Smooth muscle cell (in vitro differentiated cells): ENCODE measurements at regions not wholly inside any gene's neighbourhood (a gene's known extent, or its start where the extent isn't known, plus 50 kb on each side); places are given as distances from the start of the nearest gene placed in this dataset.

Experiments
- DNase-seq: peaks from one replicate; lab custom pipeline; 2025; ENCODE audit not compliant: unreplicated experiment; lab: John Stamatoyannopoulos, UW
- H2AFZ ChIP-seq: fragments of 200-600 bp; sonication (generic); 2 replicates; pipeline ENCODE4 v1.6.0; 2016; ENCODE audit warnings: antibody characterized with exemption, low read depth, mild to moderate bottlenecking
- H3F3A ChIP-seq: fragments of 200-600 bp; sonication (generic); 2 replicates; pipeline ENCODE4 v1.6.0; 2017; ENCODE audit warnings: antibody characterized with exemption, low read depth
- H3K27ac ChIP-seq: fragments of 200-600 bp; sonication (generic); 2 replicates; pipeline ENCODE4 v1.5.1; 2016; ENCODE audit warnings: low read depth, mild to moderate bottlenecking
- H3K27me3 ChIP-seq: fragments of 200-600 bp; sonication (generic); 2 replicates; pipeline ENCODE4 v1.6.1; 2016; ENCODE audit warnings: low read depth, mild to moderate bottlenecking
- H3K36me3 ChIP-seq: fragments of 200-600 bp; sonication (generic); 2 replicates; pipeline ENCODE4 v1.5.1; 2016; ENCODE audit warnings: low read depth
- H3K4me1 ChIP-seq: fragments of 200-600 bp; sonication (generic); 2 replicates; pipeline ENCODE4 v1.5.1; 2016; ENCODE audit warnings: low read depth
- H3K4me2 ChIP-seq: fragments of 200-600 bp; sonication (generic); 2 replicates; pipeline ENCODE4 v1.6.0; 2016; ENCODE audit warnings: mild to moderate bottlenecking
- H3K4me3 ChIP-seq: fragments of 200-600 bp; sonication (generic); 2 replicates; pipeline ENCODE4 v1.5.1; 2016; ENCODE audit warnings: mild to moderate bottlenecking
- H3K79me2 ChIP-seq: fragments of 200-600 bp; sonication (generic); 2 replicates; pipeline ENCODE4 v1.6.0; 2016; ENCODE audit warnings: low read depth, mild to moderate bottlenecking
- H3K9ac ChIP-seq: fragments of 200-600 bp; sonication (generic); 2 replicates; pipeline ENCODE4 v1.6.0; 2016; ENCODE audit warnings: low read depth
- H3K9me3 ChIP-seq: fragments of 200-600 bp; sonication (generic); replicated peaks from 2 replicates; pipeline ENCODE4 v1.5.1; 2016; ENCODE audit warnings: low read depth
- H4K20me1 ChIP-seq: fragments of 200-600 bp; sonication (generic); 2 replicates; pipeline ENCODE4 v1.6.0; 2016; ENCODE audit warnings: low read depth
- WGBS: methylation state at CpG from one replicate; pipeline ENCODE4 v1.1.7; 2016; ENCODE audit warnings: low lambda C conversion rate; 5-methylcytosine and 5-hydroxymethylcytosine counted together
- TF ChIP-seq, protein P1 (sequence below): fragments of 200-600 bp; sonication (generic); IDR thresholded peaks from 2 replicates; pipeline ENCODE4 v1.5.1; 2017; ENCODE audit warnings: borderline replicate concordance, mild to moderate bottlenecking, antibody characterized with exemption; ENCODE audit not compliant: insufficient read depth, poor library complexity, severe bottlenecking

DNA sequence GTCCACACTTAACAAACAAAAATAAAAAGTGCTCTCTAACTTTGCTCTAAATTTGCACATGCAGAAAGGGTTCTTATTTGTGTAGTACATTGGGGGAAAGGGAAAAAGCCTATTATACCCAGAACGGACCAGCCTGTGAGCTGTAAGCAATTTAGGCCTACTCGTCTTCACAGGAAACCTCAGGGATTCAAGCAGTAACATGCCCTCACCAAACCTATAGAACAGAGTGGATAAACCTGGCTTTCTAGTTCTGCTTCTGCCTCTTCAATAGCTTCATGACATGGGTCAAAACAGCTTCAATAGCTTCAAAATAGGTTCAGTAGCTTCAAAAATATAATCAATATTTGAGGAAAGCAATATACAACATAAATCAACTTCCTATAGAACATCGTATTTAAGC, 163.7 kb downstream of the ARL4A start:
- Histone ChIP-seq H3K4me2 (no peak overlapping the region), H3K27ac (peak overlapping the region; percentile 31)

GRCh38 chr7:12851841-12852240, 164.4 kb downstream of the ARL4A start:
- H3F3A ChIP-seq, result no peaks in the 10 kb centered on the region
- TF ChIP-seq, protein P1, sequence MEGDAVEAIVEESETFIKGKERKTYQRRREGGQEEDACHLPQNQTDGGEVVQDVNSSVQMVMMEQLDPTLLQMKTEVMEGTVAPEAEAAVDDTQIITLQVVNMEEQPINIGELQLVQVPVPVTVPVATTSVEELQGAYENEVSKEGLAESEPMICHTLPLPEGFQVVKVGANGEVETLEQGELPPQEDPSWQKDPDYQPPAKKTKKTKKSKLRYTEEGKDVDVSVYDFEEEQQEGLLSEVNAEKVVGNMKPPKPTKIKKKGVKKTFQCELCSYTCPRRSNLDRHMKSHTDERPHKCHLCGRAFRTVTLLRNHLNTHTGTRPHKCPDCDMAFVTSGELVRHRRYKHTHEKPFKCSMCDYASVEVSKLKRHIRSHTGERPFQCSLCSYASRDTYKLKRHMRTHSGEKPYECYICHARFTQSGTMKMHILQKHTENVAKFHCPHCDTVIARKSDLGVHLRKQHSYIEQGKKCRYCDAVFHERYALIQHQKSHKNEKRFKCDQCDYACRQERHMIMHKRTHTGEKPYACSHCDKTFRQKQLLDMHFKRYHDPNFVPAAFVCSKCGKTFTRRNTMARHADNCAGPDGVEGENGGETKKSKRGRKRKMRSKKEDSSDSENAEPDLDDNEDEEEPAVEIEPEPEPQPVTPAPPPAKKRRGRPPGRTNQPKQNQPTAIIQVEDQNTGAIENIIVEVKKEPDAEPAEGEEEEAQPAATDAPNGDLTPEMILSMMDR, result no peak
- H3K9ac ChIP-seq, result no peak overlapping the region
- no peak overlapping the region for H3K27ac ChIP-seq
- no peak overlapping the region for H3K4me2 ChIP-seq
- no peak overlapping the region for H3K4me3 ChIP-seq
- no peaks in the 10 kb centered on the region for H3K27me3 ChIP-seq
- H3K79me2 ChIP-seq, result no peaks in the 10 kb centered on the region
- no peak for DNase-seq
- H4K20me1 ChIP-seq, result no peaks in the 10 kb centered on the region
- no peaks in the 10 kb centered on the region for H3K9me3 ChIP-seq
- H2AFZ ChIP-seq, result no peak overlapping the region
- no peaks in the 10 kb centered on the region for H3K36me3 ChIP-seq
- no peaks in the 10 kb centered on the region for H3K4me1 ChIP-seq
- WGBS, result 97% methylated on average over 3 of the region's 3 CpGs

More for the DNA sequence above, 163.7 kb downstream of the ARL4A start:
- TF ChIP-seq, protein P1, result no peak
- WGBS, result 68% methylated on average over 3 of the region's 3 CpGs
- no peaks in the 10 kb centered on the region for H4K20me1 ChIP-seq
- H3K36me3 ChIP-seq, result no peaks in the 10 kb centered on the region
- peak overlapping the region; percentile 66 for H2AFZ ChIP-seq
- no peaks in the 10 kb centered on the region for H3K4me1 ChIP-seq
- no peaks in the 10 kb centered on the region for H3F3A ChIP-seq
- no peaks in the 10 kb centered on the region for H3K79me2 ChIP-seq
- no peak overlapping the region for H3K9ac ChIP-seq
- H3K9me3 ChIP-seq, result no peaks in the 10 kb centered on the region
- H3K27me3 ChIP-seq, result no peaks in the 10 kb centered on the region
- H3K4me3 ChIP-seq, result no peak overlapping the region
- no peak for DNase-seq

DNA sequence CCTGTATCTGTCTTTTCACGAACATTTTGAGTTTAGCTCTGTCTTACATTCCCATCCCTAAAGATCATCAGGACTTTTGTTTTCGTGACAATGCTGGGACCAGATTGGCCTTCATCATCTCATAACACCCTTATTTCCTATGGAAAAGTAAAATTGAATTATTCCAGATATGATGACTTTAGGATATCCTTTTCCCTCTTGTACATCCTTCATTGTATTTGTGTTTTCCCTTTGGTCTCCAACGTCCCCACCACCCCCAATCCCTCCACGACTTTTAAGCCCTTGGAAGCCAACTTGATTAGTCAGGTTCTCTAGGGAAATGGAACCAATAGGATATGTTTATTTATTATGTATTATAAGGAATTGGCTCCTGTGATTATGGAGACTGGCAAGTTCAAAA, 167.6 kb downstream of the ARL4A start:
- H3K79me2 ChIP-seq, result no peaks in the 10 kb centered on the region
- no peaks in the 10 kb centered on the region for H3K4me1 ChIP-seq
- H3K36me3 ChIP-seq, result no peaks in the 10 kb centered on the region
- no peaks in the 10 kb centered on the region for H3F3A ChIP-seq
- H3K9me3 ChIP-seq, result no peaks in the 10 kb centered on the region
- no peak for DNase-seq
- H3K4me2 ChIP-seq, result no peak overlapping the region
- no peak overlapping the region for H3K27ac ChIP-seq
- TF ChIP-seq, protein P1, result no peak
- H4K20me1 ChIP-seq, result no peaks in the 10 kb centered on the region
- 89% methylated on average over 4 of the region's 4 CpGs for WGBS
- H3K27me3 ChIP-seq, result no peaks in the 10 kb centered on the region
- H2AFZ ChIP-seq, result no peak overlapping the region
- no peak overlapping the region for H3K9ac ChIP-seq
- H3K4me3 ChIP-seq, result no peak overlapping the region

DNA sequence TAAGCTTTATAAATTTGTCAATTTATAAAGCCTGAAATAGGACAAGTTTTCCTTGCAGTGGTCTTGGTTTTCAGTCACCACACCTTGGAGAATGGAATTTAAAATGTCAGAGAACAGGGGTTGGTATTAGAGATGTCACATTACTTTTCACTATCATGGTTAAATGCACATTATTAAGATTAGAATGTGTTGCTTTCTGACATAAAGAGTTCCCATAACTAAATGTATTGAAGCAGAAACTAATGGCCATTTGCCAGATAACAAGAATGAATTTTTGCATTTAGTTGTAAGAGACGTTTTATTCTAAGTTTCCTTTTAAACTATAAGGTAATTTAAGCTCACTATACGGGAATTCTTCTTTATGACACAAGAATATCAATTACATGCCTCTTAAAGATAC, 172.3 kb downstream of the ARL4A start:
- no peak for DNase-seq
- H3F3A ChIP-seq, result no peaks in the 10 kb centered on the region
- H3K27ac ChIP-seq, result no peak overlapping the region
- 84% methylated on average over 2 of the region's 2 CpGs for WGBS
- no peak overlapping the region for H3K9ac ChIP-seq
- no peak overlapping the region for H2AFZ ChIP-seq
- no peaks in the 10 kb centered on the region for H3K9me3 ChIP-seq
- H3K79me2 ChIP-seq, result no peaks in the 10 kb centered on the region
- H3K4me2 ChIP-seq, result no peak overlapping the region
- TF ChIP-seq, protein P1, result no peak
- no peaks in the 10 kb centered on the region for H4K20me1 ChIP-seq
- H3K4me1 ChIP-seq, result no peaks in the 10 kb centered on the region
- no peaks in the 10 kb centered on the region for H3K36me3 ChIP-seq
- no peaks in the 10 kb centered on the region for H3K27me3 ChIP-seq
- H3K4me3 ChIP-seq, result no peak overlapping the region
